Breast epithelium (tissue), 4 donors: ENCODE measurements at regions not wholly inside any gene's neighbourhood (a gene's known extent, or its start where the extent isn't known, plus 50 kb on each side); places are given as distances from the start of the nearest gene placed in this dataset.
"Not testable (repeated sequence)": the region's sequence is repeated elsewhere in the genome, so short reads cannot be mapped to it uniquely, and the experiment has no call there.

ENCODE experiments used
- DNase-seq, 2 donors: peaks; one replicate each; pipeline ENCODE4 v3.0.0-alpha.2; 2019; ENCODE audit warnings: low spot score in 2 of 2
- H3K27ac ChIP-seq, 2 donors: fragments of 200-600 bp; sonication (generic) in 1 of 2; one replicate each; pipeline ENCODE4 v1.5.1; 2016 to 2019; ENCODE audit warnings: mild to moderate bottlenecking in 1 of 2
- H3K27me3 ChIP-seq, 2 donors: fragments of 200-600 bp; sonication (generic) in 1 of 2; one replicate each; pipeline versions ENCODE4 v1.5.1 to v1.6.0; 2017 to 2019; ENCODE audit warnings: control low read depth in 1 of 2, mild to moderate bottlenecking in 1 of 2
- H3K36me3 ChIP-seq: fragments of 200-600 bp; one replicate; pipeline ENCODE4 v1.5.1; 2019
- H3K4me1 ChIP-seq, 2 donors: fragments of 200-600 bp; sonication (generic); one replicate each; pipeline ENCODE4 v1.5.1; 2016 to 2019; ENCODE audit warnings: control low read depth in 1 of 2
- H3K4me3 ChIP-seq, 3 donors: fragments of 200-600 bp; sonication (generic); 1 replicate in 2 of 3; 2 replicates in 1 of 3; pipeline ENCODE4 v1.5.1; 2016 to 2019; ENCODE audit warnings: mild to moderate bottlenecking in 3 of 3, moderate library complexity in 2 of 3
- H3K9me3 ChIP-seq, 2 donors: fragments of 200-600 bp; sonication (generic) in 1 of 2; one replicate each; pipeline ENCODE4 v1.5.1; 2016 to 2019; ENCODE audit warnings: control low read depth in 1 of 2
- CTCF ChIP-seq, 3 donors: fragments of 450-650 bp; IDR thresholded peaks; one replicate each; pipeline ENCODE4 v1.5.1; 2016 to 2017; ENCODE audit warnings: antibody characterized with exemption in 3 of 3, mild to moderate bottlenecking in 3 of 3, moderate library complexity in 3 of 3
- POLR2A ChIP-seq: fragments of 450-650 bp; IDR thresholded peaks from one replicate; pipeline ENCODE4 v1.6.1; 2016; ENCODE audit warnings: antibody characterized with exemption, mild to moderate bottlenecking, moderate library complexity
- POLR2AphosphoS5 ChIP-seq, 3 donors: sonication (generic); formaldehyde crosslinking; IDR thresholded peaks; one replicate each; pipeline ENCODE4 v1.6.1; 2017; ENCODE audit warnings: antibody characterized with exemption in 3 of 3
- intact Hi-C: fragments of 100-400 bp; cut with DNase I; formaldehyde crosslinking; loops from one replicate; pipeline ENCODE4 v1.15.1; 2023; ENCODE audit warnings: low total_unique reads

GRCh38 chr13:67395577-67395976 lies 165.4 kb upstream of the PCDH9 start:
- TF ChIP-seq POLR2A: no peak
- no peak for DNase-seq
- H3K27ac ChIP-seq: no peak overlapping the region
- no peaks in the 10 kb centered on the region for H3K4me1 ChIP-seq
- intact Hi-C loops: no loop called here
- H3K4me3 ChIP-seq: no peak overlapping the region
- H3K36me3 ChIP-seq: no peaks in the 10 kb centered on the region
- H3K27me3 ChIP-seq: no peaks in the 10 kb centered on the region
- no peaks in the 10 kb centered on the region for H3K9me3 ChIP-seq

- no peak overlapping the region for H3K27ac ChIP-seq
- H3K4me1 ChIP-seq: no peaks in the 10 kb centered on the region
- no peak for TF ChIP-seq POLR2A
- TF ChIP-seq CTCF (IDR thresholded peaks at IDR 0.05): no peak
- TF ChIP-seq POLR2AphosphoS5 (IDR thresholded peaks at IDR 0.05): no peak
- no peak for DNase-seq
- H3K4me3 ChIP-seq: no peak overlapping the region
- H3K27me3 ChIP-seq: no peaks in the 10 kb centered on the region
- intact Hi-C loops: no loop called here
- no peaks in the 10 kb centered on the region for H3K36me3 ChIP-seq
- no peaks in the 10 kb centered on the region for H3K9me3 ChIP-seq
Measured at GRCh38 chr13:67392014-67392413, 161.9 kb upstream of the PCDH9 start.

GRCh38 chr13:67390462-67391086 lies 160.4 kb upstream of the PCDH9 start:
- intact Hi-C loops: no loop called here
- Histone ChIP-seq H3K4me3 (no peak overlapping the region), H3K4me1 (no peaks in the 10 kb centered on the region), H3K27me3 (no peaks in the 10 kb centered on the region), H3K9me3 (peaks cover 0 to 3% of the 10 kb centered on the region in 2 donors), H3K36me3 (no peaks in the 10 kb centered on the region), H3K27ac (no peak overlapping the region)
- TF ChIP-seq CTCF (IDR thresholded peaks at IDR 0.05): no peak
- TF ChIP-seq POLR2AphosphoS5 (IDR thresholded peaks at IDR 0.05): no peak
- TF ChIP-seq POLR2A: no peak
- no peak for DNase-seq

- TF ChIP-seq POLR2AphosphoS5 (IDR thresholded peaks at IDR 0.05) (no peak), CTCF (IDR thresholded peaks at IDR 0.05) (no peak), POLR2A (no peak)
- H3K9me3 ChIP-seq: peaks cover 0 to 3% of the 10 kb centered on the region in 2 donors
Measured at GRCh38 chr13:67389171-67389570, 159.0 kb upstream of the PCDH9 start.

GRCh38 chr13:67383109-67383757 lies 153.1 kb upstream of the PCDH9 start:
- DNase-seq, H3K4me1 ChIP-seq, H3K27ac ChIP-seq, intact Hi-C loops, H3K36me3 ChIP-seq, H3K4me3 ChIP-seq, H3K27me3 ChIP-seq, H3K9me3 ChIP-seq: not testable (repeated sequence)

More at GRCh38 chr13:67389171-67389570, 159.0 kb upstream of the PCDH9 start:
- H3K4me3 ChIP-seq: no peak overlapping the region
- no peaks in the 10 kb centered on the region for H3K36me3 ChIP-seq
- H3K4me1 ChIP-seq: no peaks in the 10 kb centered on the region
- intact Hi-C loops: no loop called here
- no peak for DNase-seq
- H3K27ac ChIP-seq: no peak overlapping the region
- no peaks in the 10 kb centered on the region for H3K27me3 ChIP-seq

GRCh38 chr13:67377919-67378318 lies 147.8 kb upstream of the PCDH9 start:
- TF ChIP-seq CTCF (IDR thresholded peaks at IDR 0.05): no peak
- TF ChIP-seq POLR2A: no peak
- no peak for TF ChIP-seq POLR2AphosphoS5 (IDR thresholded peaks at IDR 0.05)
- H3K4me1 ChIP-seq: no peaks in the 10 kb centered on the region

More at GRCh38 chr13:67377919-67378318, 147.8 kb upstream of the PCDH9 start:
- DNase-seq: no peak
- Histone ChIP-seq H3K4me3 (no peak overlapping the region), H3K36me3 (no peaks in the 10 kb centered on the region), H3K27ac (no peak overlapping the region), H3K27me3 (no peaks in the 10 kb centered on the region), H3K9me3 (no peaks in the 10 kb centered on the region)
- intact Hi-C loops: no loop called here
